ENCODE measurements at regions not wholly inside any gene's neighbourhood (a gene's known extent, or its start where the extent isn't known, plus 50 kb on each side); places are given as distances from the start of the nearest gene placed in this dataset.
"Not testable (repeated sequence)": the region's sequence is repeated elsewhere in the genome, so short reads cannot be mapped to it uniquely, and the experiment has no call there.

DNA sequence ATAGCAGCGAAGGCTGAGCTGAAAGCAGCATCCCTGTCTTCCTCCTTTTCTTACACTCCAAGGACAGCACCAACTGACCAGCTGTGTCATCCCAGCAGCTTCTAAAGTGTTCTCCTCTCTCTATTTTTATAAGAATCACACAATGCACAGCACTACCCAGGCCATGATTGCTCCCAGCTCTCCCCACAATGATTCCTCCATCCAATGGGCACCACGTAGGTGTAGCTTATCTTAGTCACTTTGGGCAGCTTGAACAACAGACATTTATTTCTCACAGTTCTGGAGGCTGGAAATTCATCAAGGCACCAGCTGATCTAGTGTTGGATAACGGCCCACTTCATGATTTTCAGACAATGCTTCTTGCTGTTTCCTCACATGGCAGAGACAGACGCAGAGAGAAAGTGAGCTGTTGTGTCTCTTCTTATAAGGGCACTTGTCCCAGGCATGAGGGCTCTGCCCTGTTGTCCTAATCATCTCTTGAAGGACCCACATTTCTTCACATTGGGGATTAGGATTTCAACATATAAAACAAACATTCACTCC, 92.0 kb upstream of the CDC14C start:
- DNase-seq = no peak

DNA sequence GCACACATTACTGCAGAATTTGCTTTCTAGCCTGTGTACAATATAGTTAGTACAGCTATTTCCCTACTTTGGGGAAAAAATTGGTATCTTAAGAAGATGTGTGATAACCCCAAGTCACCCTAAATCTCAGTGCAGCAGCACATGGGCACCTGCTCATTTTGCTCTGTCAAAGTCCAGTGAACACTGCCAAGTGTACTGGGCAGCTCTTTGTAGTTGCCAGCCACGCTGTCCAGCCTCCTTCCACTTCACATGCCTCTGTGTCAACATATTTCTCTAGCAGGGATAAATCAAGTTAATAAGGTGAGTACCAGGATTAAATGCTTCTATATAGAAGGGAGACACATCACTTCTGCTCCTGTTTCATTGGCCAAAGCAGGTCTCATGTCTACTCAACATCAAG, 87.1 kb upstream of the CDC14C start:
- DNase-seq = no peak

- DNase-seq = no peak
Observed at GRCh38 chr7:48839108-48839507, 85.2 kb upstream of the CDC14C start.

DNA sequence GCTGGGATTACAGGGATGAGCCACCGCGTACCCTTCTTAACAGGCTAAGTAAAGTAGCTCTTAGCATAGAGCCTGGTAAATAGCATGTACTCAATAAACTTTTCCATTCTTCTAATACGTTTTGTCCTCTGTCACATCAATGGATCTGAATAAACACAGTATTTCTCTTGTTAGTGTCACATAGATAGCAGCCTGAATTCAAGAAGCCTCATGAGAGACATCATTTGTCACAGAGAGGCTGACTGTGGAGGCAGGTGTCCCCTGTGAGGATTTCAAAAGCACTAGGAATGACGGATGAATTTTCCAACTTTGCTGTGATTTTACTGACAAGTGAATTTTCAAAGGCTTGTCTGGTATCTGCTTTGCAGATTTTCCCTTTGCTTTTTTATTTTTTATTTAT, 82.6 kb upstream of the CDC14C start:
- no peak for DNase-seq

DNA sequence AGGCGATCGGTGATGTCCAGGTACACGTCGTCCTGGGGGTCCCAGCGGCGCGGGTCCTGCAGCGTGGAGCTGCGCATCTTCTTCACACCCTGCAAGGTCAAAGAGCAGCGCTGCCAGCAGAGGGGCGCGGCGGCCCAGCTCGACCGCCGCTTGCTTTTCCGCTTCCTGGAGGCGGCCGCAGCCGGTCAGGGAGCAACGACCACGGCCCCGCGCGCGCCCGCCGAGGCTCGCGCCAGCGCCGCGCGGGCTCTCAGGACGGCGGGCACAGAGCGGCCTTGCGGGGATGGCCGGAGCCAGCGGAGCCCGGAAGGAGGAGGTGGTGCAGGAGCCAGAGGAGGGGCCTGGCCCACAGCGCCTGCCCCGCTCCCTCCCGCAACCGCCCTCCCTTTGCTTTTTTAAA, 76.4 kb upstream of the CDC14C start:
- no peak for DNase-seq

GRCh38 chr7:48860447-48860846, 63.9 kb upstream of the CDC14C start:
- not testable (repeated sequence) for DNase-seq

GRCh38 chr7:48868916-48869315, 55.4 kb upstream of the CDC14C start:
- no peak for DNase-seq

- no peak for DNase-seq
Observed at GRCh38 chr7:48872548-48872947, 51.8 kb upstream of the CDC14C start.

Data from fibroblast of skin of scalp (primary cell).